Choroid plexus epithelial cell (primary cell): ENCODE measurements at regions not wholly inside any gene's neighbourhood (a gene's known extent, or its start where the extent isn't known, plus 50 kb on each side); places are given as distances from the start of the nearest gene placed in this dataset.
A peak's percentile ranks its signal among the peaks of the same experiment; 100 is the strongest.
"Not testable (repeated sequence)": the region's sequence is repeated elsewhere in the genome, so short reads cannot be mapped to it uniquely, and the experiment has no call there.

Experiments
- DNase-seq: peaks from one replicate; pipeline ENCODE4 v3.0.0-alpha.2; 2010; ENCODE audit warnings: low read depth
- H3K4me3 ChIP-seq: 2 replicates; pipeline ENCODE4 v1.5.1; 2011; ENCODE audit warnings: low read depth, mild to moderate bottlenecking, control low read depth, low read length, moderate library complexity
- TF ChIP-seq, protein P1 (sequence below): conservative IDR thresholded peaks from 2 replicates; pipeline ENCODE4 v1.5.1; 2011; ENCODE audit warnings: low read depth, mild to moderate bottlenecking, control low read depth, inconsistent platforms, low read length, moderate library complexity

DNA sequence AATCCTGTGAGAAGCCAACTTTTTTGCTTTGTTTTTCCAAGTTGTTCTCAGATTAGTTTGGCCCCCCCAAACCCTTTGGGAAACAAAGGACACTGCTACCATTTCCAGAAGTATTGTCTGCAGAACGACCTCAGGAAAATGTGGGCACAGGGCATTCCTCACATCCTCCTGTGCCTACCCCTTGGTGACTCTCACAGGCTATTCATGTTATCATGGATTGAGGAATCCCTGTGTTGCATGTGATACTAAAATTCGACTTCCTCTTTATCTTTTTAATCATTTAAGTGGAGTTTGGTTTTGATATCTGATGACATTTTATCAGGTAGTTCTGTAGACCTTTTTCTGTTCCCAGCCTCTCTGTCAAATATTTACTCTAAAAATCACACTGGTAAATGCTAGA is 184.5 kb downstream of the FASLG start:
- TF ChIP-seq, protein P1, sequence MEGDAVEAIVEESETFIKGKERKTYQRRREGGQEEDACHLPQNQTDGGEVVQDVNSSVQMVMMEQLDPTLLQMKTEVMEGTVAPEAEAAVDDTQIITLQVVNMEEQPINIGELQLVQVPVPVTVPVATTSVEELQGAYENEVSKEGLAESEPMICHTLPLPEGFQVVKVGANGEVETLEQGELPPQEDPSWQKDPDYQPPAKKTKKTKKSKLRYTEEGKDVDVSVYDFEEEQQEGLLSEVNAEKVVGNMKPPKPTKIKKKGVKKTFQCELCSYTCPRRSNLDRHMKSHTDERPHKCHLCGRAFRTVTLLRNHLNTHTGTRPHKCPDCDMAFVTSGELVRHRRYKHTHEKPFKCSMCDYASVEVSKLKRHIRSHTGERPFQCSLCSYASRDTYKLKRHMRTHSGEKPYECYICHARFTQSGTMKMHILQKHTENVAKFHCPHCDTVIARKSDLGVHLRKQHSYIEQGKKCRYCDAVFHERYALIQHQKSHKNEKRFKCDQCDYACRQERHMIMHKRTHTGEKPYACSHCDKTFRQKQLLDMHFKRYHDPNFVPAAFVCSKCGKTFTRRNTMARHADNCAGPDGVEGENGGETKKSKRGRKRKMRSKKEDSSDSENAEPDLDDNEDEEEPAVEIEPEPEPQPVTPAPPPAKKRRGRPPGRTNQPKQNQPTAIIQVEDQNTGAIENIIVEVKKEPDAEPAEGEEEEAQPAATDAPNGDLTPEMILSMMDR: no peak
- H3K4me3 ChIP-seq: no peak overlapping the region
- DNase-seq: no peak

DNA sequence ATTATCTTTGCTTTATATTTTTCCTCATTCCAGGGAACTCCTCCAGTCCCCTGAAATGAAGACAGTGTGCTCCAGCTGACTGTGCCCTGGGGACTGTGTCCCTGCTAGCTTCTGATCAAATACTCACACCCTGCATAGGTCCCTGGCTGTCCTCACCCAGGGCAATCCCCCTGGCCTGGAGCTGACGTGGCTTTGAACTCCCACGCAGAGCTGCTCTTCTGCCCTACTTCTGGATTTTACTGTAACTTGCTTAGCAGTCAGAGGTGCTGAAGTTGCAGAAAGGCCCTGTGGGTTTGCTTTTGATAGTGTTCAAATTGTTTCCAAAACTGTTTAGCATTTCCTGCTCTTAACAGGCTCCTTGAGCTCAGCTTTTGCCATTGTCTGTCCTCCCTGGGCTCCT is 186.5 kb downstream of the FASLG start:
- no peak overlapping the region for H3K4me3 ChIP-seq
- TF ChIP-seq, protein P1: no peak
- DNase-seq: peak; percentile 63

DNA sequence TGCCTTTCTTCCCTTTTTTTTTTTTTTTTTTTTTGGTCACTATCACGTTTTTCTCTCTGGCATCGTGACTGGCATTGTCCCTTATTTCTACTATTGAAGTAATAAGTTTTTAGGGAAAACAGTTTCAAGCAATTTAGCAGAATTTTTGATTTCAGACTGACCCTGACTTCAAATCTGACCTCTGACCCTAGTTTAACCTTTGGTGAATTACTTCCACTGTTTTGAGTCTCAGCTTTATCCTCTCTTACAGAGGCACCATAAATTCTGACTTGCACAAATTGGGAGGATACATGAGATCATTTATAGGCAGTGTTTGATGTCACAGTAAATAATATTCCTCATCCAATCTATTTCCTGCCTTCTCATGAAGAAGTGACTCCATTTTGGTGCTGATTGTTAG is 187.0 kb downstream of the FASLG start:
- H3K4me3 ChIP-seq: no peak overlapping the region
- TF ChIP-seq, protein P1: no peak
- no peak for DNase-seq

DNA sequence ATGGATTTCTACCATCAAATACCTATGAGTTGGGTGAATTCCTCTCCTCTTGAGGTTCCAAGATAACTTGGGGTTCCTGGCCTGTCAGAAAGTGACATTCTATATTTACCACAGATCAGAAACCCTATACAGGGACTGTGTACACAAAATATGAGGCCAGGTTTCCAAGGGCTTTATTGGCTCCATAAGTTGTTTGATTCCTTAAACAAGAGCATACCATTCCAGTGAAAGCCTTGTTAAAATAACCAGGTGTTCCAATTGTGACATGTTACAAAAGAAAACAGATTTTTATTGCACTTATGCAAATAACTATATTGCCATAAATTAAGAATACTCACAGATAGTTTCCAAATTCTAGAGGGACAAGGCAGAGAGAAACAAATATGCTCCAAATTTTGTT is 188.9 kb downstream of the FASLG start:
- not testable (repeated sequence) for DNase-seq, H3K4me3 ChIP-seq

DNA sequence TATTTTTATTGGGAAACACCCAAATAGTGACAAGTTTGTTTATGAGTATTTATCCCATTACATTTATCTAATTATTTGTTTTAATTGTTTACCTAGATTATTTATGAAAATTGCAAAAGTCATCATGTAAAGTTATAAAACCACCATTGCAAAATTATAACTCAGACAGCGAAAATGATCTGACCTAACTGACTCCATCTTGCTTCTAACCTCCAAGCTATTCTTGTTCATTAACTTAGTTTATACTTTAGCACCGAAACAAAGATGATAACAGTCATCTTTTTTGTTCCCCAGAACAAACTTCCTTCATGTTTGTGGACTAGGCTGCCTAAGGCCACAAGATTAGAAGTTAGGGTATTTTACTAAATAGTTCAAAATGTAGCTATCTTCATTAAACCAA is 190.8 kb downstream of the FASLG start:
- TF ChIP-seq, protein P1: no peak
- DNase-seq: no peak
- no peak overlapping the region for H3K4me3 ChIP-seq

DNA sequence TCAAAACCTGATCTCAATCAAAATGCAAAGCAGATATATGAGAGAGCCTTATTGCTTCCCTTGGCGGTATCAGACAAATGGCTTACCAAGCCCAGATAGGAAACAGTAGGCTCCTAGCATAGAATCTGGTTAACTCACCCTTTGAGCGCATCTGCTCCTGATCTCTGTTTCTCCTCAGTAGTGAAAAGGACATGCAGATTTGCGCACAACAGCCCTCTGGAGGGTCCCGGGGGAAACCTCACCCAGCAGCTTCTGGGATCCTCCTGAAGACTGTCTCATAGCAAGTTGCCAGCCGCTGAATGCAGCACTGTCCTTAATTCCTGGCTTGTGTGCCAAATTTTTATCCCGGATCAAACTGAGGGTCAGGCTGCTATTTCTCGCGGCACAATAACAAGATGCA is 192.2 kb downstream of the FASLG start:
- TF ChIP-seq, protein P1: no peak
- H3K4me3 ChIP-seq: peak overlapping the region; percentile 32
- DNase-seq: no peak

DNA sequence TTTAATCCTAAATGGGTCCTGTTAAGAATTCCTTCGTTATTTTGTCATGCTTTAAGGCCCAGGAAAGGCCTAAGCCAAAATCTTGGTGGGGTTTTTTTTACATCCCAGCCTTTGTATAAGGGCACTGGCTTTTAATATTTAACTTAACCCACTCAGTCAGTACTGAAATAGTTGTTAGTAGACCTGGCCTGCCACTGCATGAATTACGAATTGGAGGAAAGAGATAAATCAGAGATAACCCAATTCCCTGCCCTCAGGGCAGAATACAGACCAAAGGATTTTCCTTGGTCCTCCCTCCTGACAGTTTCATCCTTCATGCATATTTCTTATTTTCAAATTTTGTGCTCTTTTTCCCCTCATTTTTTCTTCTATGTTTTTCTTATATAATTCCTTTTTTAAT is 193.0 kb downstream of the FASLG start:
- TF ChIP-seq, protein P1: no peak
- DNase-seq: no peak
- H3K4me3 ChIP-seq: no peak overlapping the region

DNA sequence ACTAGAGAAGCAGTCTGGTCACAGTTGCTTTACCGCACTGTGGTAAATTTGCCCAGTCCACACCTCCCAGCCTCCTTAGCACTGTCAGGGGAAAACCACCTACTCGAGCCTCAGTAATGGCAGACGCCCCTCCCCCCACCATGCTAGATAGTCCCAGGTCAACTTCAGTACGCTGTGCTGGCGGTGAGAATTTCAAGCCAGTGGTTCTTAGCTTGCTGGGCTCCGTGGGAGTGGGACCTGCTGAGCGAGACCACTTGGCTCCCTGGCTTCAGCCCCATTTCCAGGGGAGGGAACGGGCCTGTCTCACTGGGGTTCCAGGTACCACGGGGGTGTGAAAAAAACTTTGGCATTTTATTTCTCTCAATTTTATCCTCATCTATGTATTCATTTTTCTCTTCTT is 194.8 kb downstream of the TNFSF18 start:
- DNase-seq, H3K4me3 ChIP-seq: not testable (repeated sequence)
